ENCODE measurements at regions not wholly inside any gene's neighbourhood (a gene's known extent, or its start where the extent isn't known, plus 50 kb on each side); places are given as distances from the start of the nearest gene placed in this dataset.

GRCh38 chr6:138722425-138723371 is 50.9 kb upstream of the CCDC28A start:
- TF ChIP-seq CTCF (IDR thresholded peaks at IDR 0.05), result no peak
- ATAC-seq (ENCODE audit: low FRiP score) (no peak), DNase-seq (ENCODE audit: low spot score) (no peak)
